Neutrophil (primary cell): ENCODE measurements at regions not wholly inside any gene's neighbourhood (a gene's known extent, or its start where the extent isn't known, plus 50 kb on each side); places are given as distances from the start of the nearest gene placed in this dataset.
"Not testable (repeated sequence)": the region's sequence is repeated elsewhere in the genome, so short reads cannot be mapped to it uniquely, and the experiment has no call there.

ENCODE experiments used
- H3K27ac ChIP-seq: fragments of 200-600 bp; sonication (generic); 2 replicates; pipeline ENCODE4 v1.5.1; 2016; ENCODE audit warnings: mild to moderate bottlenecking, moderate library complexity
- H3K27me3 ChIP-seq: fragments of 200-600 bp; sonication (generic); 2 replicates; pipeline ENCODE4 v1.6.0; 2016; ENCODE audit warnings: mild to moderate bottlenecking
- H3K36me3 ChIP-seq: fragments of 200-600 bp; sonication (generic); 2 replicates; pipeline ENCODE4 v1.5.1; 2017
- H3K4me1 ChIP-seq, 2 experiments: fragments of 200-600 bp in 1 of 2; sonication (generic) in 1 of 2; 1 replicate in 1 of 2; 2 replicates in 1 of 2; pipeline versions ENCODE4 v1.5.1 to v1.6.1; 2013 to 2016; ENCODE audit warnings: low read depth in 1 of 2, low read length in 1 of 2, mild to moderate bottlenecking in 1 of 2, moderate library complexity in 1 of 2; ENCODE audit not compliant: control insufficient read depth in 1 of 2, insufficient read depth in 1 of 2
- H3K4me3 ChIP-seq, 2 experiments: fragments of 200-600 bp in 1 of 2; sonication (generic) in 1 of 2; 1 replicate in 1 of 2; 2 replicates in 1 of 2; pipeline ENCODE4 v1.5.1; 2013 to 2016; ENCODE audit warnings: low read depth in 1 of 2, low read length in 1 of 2, mild to moderate bottlenecking in 1 of 2, moderate library complexity in 1 of 2
- H3K9me3 ChIP-seq: fragments of 200-600 bp; sonication (generic); 2 replicates; pipeline ENCODE4 v1.5.1; 2016
- CTCF ChIP-seq: fragments of 200-600 bp; sonication (generic); IDR thresholded peaks from 2 replicates; pipeline ENCODE4 v1.5.1; 2016; ENCODE audit warnings: antibody characterized with exemption

GRCh38 chr2:35962585-35963146, 392.9 kb upstream of the CRIM1 start:
- no peak for TF ChIP-seq CTCF
- H3K36me3 ChIP-seq = no peaks in the 10 kb centered on the region
- H3K4me1 ChIP-seq = no peaks in the 10 kb centered on the region
- no peak overlapping the region for H3K27ac ChIP-seq
- no peaks in the 10 kb centered on the region for H3K9me3 ChIP-seq
- H3K27me3 ChIP-seq = no peaks in the 10 kb centered on the region
- no peak overlapping the region for H3K4me3 ChIP-seq

- Histone ChIP-seq H3K27me3 (no peaks in the 10 kb centered on the region), H3K36me3 (no peaks in the 10 kb centered on the region), H3K4me3 (no peak overlapping the region), H3K9me3 (no peaks in the 10 kb centered on the region), H3K27ac (no peak overlapping the region), H3K4me1 (no peaks in the 10 kb centered on the region)
- TF ChIP-seq CTCF = no peak
Observed at GRCh38 chr2:35960596-35960995, 395.0 kb upstream of the CRIM1 start.

GRCh38 chr2:35957053-35957452, 398.5 kb upstream of the CRIM1 start:
- H3K36me3 ChIP-seq, H3K4me3 ChIP-seq, H3K27ac ChIP-seq, H3K27me3 ChIP-seq, H3K4me1 ChIP-seq, H3K9me3 ChIP-seq: not testable (repeated sequence)

GRCh38 chr2:35946478-35946877, 409.1 kb upstream of the CRIM1 start:
- H3K36me3 ChIP-seq = no peaks in the 10 kb centered on the region
- no peak for TF ChIP-seq CTCF

GRCh38 chr2:35938838-35939237, 416.7 kb upstream of the CRIM1 start:
- Histone ChIP-seq H3K4me1 (no peaks in the 10 kb centered on the region), H3K27me3 (no peaks in the 10 kb centered on the region), H3K9me3 (no peaks in the 10 kb centered on the region), H3K36me3 (no peaks in the 10 kb centered on the region), H3K27ac (no peak overlapping the region), H3K4me3 (no peak overlapping the region)
- TF ChIP-seq CTCF = no peak

More at GRCh38 chr2:35946478-35946877, 409.1 kb upstream of the CRIM1 start:
- no peaks in the 10 kb centered on the region for H3K9me3 ChIP-seq
- H3K27me3 ChIP-seq = no peaks in the 10 kb centered on the region
- no peak overlapping the region for H3K27ac ChIP-seq
- H3K4me1 ChIP-seq = no peaks in the 10 kb centered on the region
- H3K4me3 ChIP-seq = no peak overlapping the region

- no peaks in the 10 kb centered on the region for H3K9me3 ChIP-seq
- no peak overlapping the region for H3K4me3 ChIP-seq
- no peaks in the 10 kb centered on the region for H3K36me3 ChIP-seq
- TF ChIP-seq CTCF = no peak
- H3K4me1 ChIP-seq = no peaks in the 10 kb centered on the region
- no peaks in the 10 kb centered on the region for H3K27me3 ChIP-seq
- H3K27ac ChIP-seq = no peak overlapping the region
Observed at GRCh38 chr2:35933031-35933430, 422.5 kb upstream of the CRIM1 start.
